HEK293T (cell line): ENCODE measurements at regions not wholly inside any gene's neighbourhood (a gene's known extent, or its start where the extent isn't known, plus 50 kb on each side); places are given as distances from the start of the nearest gene placed in this dataset.

Experiments
- BHLHE40 ChIP-seq: fragments of 450-650 bp; IDR thresholded peaks from 2 replicates; pipeline ENCODE4 v1.6.1; 2016; ENCODE audit warnings: mild to moderate bottlenecking, moderate library complexity, borderline replicate concordance
- CTBP1 ChIP-seq: fragments of 450-650 bp; IDR thresholded peaks from 2 replicates; pipeline ENCODE4 v1.6.1; 2016; ENCODE audit warnings: borderline replicate concordance
- ELF4 ChIP-seq: fragments of 450-650 bp; IDR thresholded peaks from 2 replicates; pipeline ENCODE4 v1.6.1; 2017; ENCODE audit warnings: antibody characterized with exemption
- FOXA1 ChIP-seq: fragments of 450-650 bp; IDR thresholded peaks from 2 replicates; pipeline ENCODE4 v1.6.1; 2016; ENCODE audit warnings: mild to moderate bottlenecking
- HDGF ChIP-seq: fragments of 450-650 bp; IDR thresholded peaks from 2 replicates; pipeline ENCODE4 v1.6.1; 2017; ENCODE audit warnings: antibody characterized with exemption, borderline replicate concordance
- PKNOX1 ChIP-seq: fragments of 450-650 bp; IDR thresholded peaks from 2 replicates; pipeline ENCODE4 v1.6.1; 2016
- SP1 ChIP-seq: fragments of 450-650 bp; IDR thresholded peaks from 2 replicates; pipeline ENCODE4 v1.6.1; 2017
- TARDBP ChIP-seq: fragments of 450-650 bp; IDR thresholded peaks from 2 replicates; pipeline ENCODE4 v1.6.1; 2016

- TF ChIP-seq BHLHE40, result no peak
- TF ChIP-seq ELF4, result no peak
- TF ChIP-seq SP1, result no peak
- no peak for TF ChIP-seq FOXA1
- TF ChIP-seq CTBP1, result no peak
- no peak for TF ChIP-seq PKNOX1
- no peak for TF ChIP-seq TARDBP
- TF ChIP-seq HDGF, result no peak
These were observed 242.8 kb upstream of the DKK2 start for GRCh38 chr4:107278791-107279483.
